ENCODE measurements at regions not wholly inside any gene's neighbourhood (a gene's known extent, or its start where the extent isn't known, plus 50 kb on each side); places are given as distances from the start of the nearest gene placed in this dataset.

DNA sequence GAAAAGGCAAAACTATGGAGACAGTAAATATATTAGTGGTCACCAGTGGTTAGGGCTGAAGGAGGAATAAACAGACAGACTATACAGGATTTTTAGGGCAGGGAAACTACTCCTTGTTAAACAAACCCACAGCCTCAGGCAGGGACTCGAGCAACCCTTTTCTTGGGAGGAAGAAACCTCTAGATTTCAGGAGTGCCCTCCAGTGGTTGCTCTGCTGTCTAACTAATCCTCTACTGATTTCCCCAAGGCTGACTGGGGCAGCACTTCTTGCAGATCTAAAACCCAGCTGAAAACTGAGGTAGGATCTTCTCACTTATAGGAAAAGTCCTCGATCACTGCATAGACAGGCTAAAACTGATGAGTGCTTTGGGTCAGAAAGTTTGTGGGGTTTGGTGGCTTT, 176.8 kb downstream of the ISOC1 start:
- H3K4me2 ChIP-seq (ENCODE audit: low read depth, low read length) = no peak overlapping the region
- no peak for TF ChIP-seq ZNF75D (CRISPR knock-in tag; IDR thresholded peaks at IDR 0.05; ENCODE audit: borderline replicate concordance)
- TF ChIP-seq ZNF556 (CRISPR knock-in tag; IDR thresholded peaks at IDR 0.05; ENCODE audit: borderline replicate concordance) = no peak
- TF ChIP-seq, protein P1, sequence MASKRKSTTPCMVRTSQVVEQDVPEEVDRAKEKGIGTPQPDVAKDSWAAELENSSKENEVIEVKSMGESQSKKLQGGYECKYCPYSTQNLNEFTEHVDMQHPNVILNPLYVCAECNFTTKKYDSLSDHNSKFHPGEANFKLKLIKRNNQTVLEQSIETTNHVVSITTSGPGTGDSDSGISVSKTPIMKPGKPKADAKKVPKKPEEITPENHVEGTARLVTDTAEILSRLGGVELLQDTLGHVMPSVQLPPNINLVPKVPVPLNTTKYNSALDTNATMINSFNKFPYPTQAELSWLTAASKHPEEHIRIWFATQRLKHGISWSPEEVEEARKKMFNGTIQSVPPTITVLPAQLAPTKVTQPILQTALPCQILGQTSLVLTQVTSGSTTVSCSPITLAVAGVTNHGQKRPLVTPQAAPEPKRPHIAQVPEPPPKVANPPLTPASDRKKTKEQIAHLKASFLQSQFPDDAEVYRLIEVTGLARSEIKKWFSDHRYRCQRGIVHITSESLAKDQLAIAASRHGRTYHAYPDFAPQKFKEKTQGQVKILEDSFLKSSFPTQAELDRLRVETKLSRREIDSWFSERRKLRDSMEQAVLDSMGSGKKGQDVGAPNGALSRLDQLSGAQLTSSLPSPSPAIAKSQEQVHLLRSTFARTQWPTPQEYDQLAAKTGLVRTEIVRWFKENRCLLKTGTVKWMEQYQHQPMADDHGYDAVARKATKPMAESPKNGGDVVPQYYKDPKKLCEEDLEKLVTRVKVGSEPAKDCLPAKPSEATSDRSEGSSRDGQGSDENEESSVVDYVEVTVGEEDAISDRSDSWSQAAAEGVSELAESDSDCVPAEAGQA (IDR thresholded peaks at IDR 0.05; ENCODE audit: low read depth) = no peak
- TF ChIP-seq, protein P1 (CRISPR knock-in tag; IDR thresholded peaks at IDR 0.05; ENCODE audit: borderline replicate concordance) = no peak
- TF ChIP-seq ZNF780A (CRISPR knock-in tag; IDR thresholded peaks at IDR 0.05) = no peak
- TF ChIP-seq, protein P2, sequence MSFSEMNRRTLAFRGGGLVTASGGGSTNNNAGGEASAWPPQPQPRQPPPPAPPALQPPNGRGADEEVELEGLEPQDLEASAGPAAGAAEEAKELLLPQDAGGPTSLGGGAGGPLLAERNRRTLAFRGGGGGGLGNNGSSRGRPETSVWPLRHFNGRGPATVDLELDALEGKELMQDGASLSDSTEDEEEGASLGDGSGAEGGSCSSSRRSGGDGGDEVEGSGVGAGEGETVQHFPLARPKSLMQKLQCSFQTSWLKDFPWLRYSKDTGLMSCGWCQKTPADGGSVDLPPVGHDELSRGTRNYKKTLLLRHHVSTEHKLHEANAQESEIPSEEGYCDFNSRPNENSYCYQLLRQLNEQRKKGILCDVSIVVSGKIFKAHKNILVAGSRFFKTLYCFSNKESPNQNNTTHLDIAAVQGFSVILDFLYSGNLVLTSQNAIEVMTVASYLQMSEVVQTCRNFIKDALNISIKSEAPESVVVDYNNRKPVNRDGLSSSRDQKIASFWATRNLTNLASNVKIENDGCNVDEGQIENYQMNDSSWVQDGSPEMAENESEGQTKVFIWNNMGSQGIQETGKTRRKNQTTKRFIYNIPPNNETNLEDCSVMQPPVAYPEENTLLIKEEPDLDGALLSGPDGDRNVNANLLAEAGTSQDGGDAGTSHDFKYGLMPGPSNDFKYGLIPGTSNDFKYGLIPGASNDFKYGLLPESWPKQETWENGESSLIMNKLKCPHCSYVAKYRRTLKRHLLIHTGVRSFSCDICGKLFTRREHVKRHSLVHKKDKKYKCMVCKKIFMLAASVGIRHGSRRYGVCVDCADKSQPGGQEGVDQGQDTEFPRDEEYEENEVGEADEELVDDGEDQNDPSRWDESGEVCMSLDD (CRISPR knock-in tag; IDR thresholded peaks at IDR 0.05; ENCODE audit: borderline replicate concordance) = no peak
- TF ChIP-seq ZNF296 (CRISPR knock-in tag; conservative IDR thresholded peaks at IDR 0.05) = no peak
- TF ChIP-seq WIZ (CRISPR knock-in tag; IDR thresholded peaks at IDR 0.05) = no peak
- TF ChIP-seq KMT2B (CRISPR knock-in tag; IDR thresholded peaks at IDR 0.05) = no peak
- TF ChIP-seq TCF12 (IDR thresholded peaks at IDR 0.05) = no peak
- no peak for TF ChIP-seq TCF12 (CRISPR knock-in tag; IDR thresholded peaks at IDR 0.05)
- H3K27ac ChIP-seq (ENCODE audit: extremely low read length, insufficient read depth, low read length) = no peak overlapping the region
- no TSS peak for BruUV-seq (replicated peaks)
- ChIA-PET POLR2A (no interaction called here), CTCF (ENCODE audit: low intra/inter-chr PET ratio, low total read pairs) (no interaction called here)
- intact Hi-C loops (cut with micrococcal nuclease; ENCODE audit: unreplicated experiment) (no loop called here), in situ Hi-C loops (cut with HindIII; ENCODE audit: extremely low pct_ligation_motif_present, low pct_unique_long_range_greater_than_20kb) (no loop called here)
- H3K36me3 ChIP-seq (replicated peaks in 1 of 2; ENCODE audit: control insufficient read depth in 1 of 2, insufficient read depth in 2 of 2, low read length in 2 of 2) = no peaks in the 10 kb centered on the region
- 5% methylated on average over 2 of the region's 2 CpGs for WGBS (ENCODE audit: low lambda C conversion rate)
- no peaks in the 10 kb centered on the region for H4K20me1 ChIP-seq (ENCODE audit: insufficient read depth, low read length)
- no peak for FAIRE-seq
- no peak overlapping the region for H2AFZ ChIP-seq (ENCODE audit: low read length)
- no peaks in the 10 kb centered on the region for H3K27me3 ChIP-seq (ENCODE audit: control insufficient read depth in 1 of 2, insufficient read depth in 2 of 2, low read length in 2 of 2)
- no peaks in the 10 kb centered on the region for H3K79me2 ChIP-seq (ENCODE audit: insufficient read depth, low read length)
- H3K9ac ChIP-seq (ENCODE audit: insufficient read depth, low read depth, low read length) = no peak overlapping the region
- H3K4me3 ChIP-seq (replicated peaks in 1 of 3; ENCODE audit: insufficient read depth in 1 of 3, low read depth in 2 of 3, low read length in 3 of 3) = no peak overlapping the region
- H3K9me3 ChIP-seq (ENCODE audit: low read length) = peaks cover 38% of the 10 kb centered on the region
- DNase-seq (ENCODE audit: low spot score) = no peak
- H3K4me1 ChIP-seq (ENCODE audit: insufficient read depth, low read length) = no peaks in the 10 kb centered on the region
- ATAC-seq = no peak

Measured in HepG2 (cell line).